Endothelial cell of umbilical vein (primary cell): ENCODE measurements at regions not wholly inside any gene's neighbourhood (a gene's known extent, or its start where the extent isn't known, plus 50 kb on each side); places are given as distances from the start of the nearest gene placed in this dataset.

Source experiments
- BruUV-seq: library from RNA; stranded (reverse); fragments of 400-500 nt; replicated peaks from 2 replicates; lab custom pipeline; 2021; lab: Mats Ljungman, UMichigan
- CTCF ChIA-PET: fragments of 300-600, 350-600 bp; sonication (Branson Sonifier 250); formaldehyde crosslinking; loops from one replicate; lab custom pipeline; 2021; ENCODE audit warnings: antibody characterized with exemption, inconsistent platforms; lab: Charles Lee
- POLR2A ChIA-PET: fragments of 300-600, 350-600 bp; sonication (Branson Sonifier 250); formaldehyde crosslinking; loops from one replicate; lab custom pipeline; 2021; ENCODE audit warnings: antibody characterized with exemption, inconsistent platforms; lab: Charles Lee
- DNase-seq: peaks from one replicate; pipeline ENCODE4 v3.0.0-alpha.2; 2011; ENCODE audit warnings: low read depth, low spot score
- FAIRE-seq: peaks from 2 replicates; lab custom pipeline; 2011; peaks lifted over from hg19 to GRCh38; lab: Jason Lieb, UNC
- H2AFZ ChIP-seq: 2 replicates; pipeline ENCODE4 v1.6.0; 2012; ENCODE audit warnings: low read depth, low read length, control low read depth, inconsistent platforms
- H3K27ac ChIP-seq: 2 replicates; pipeline ENCODE4 v1.5.1; 2011; ENCODE audit warnings: low read depth, mild to moderate bottlenecking, control low read depth, low read length, moderate library complexity; ENCODE audit not compliant: insufficient read depth
- H3K27me3 ChIP-seq, 2 experiments: 2 replicates each; pipeline versions ENCODE4 v1.6.0 to v1.6.1; 2011; ENCODE audit warnings: low read length in 2 of 2, mixed read lengths in 1 of 2; ENCODE audit not compliant: control insufficient read depth in 2 of 2, insufficient read depth in 2 of 2
- H3K36me3 ChIP-seq, 2 experiments: 2 replicates in 1 of 2; 3 replicates in 1 of 2; pipeline ENCODE4 v1.5.1; 2011; ENCODE audit warnings: low read length in 2 of 2, mild to moderate bottlenecking in 1 of 2, moderate library complexity in 1 of 2; ENCODE audit not compliant: control insufficient read depth in 2 of 2, insufficient read depth in 2 of 2; ENCODE audit errors: extremely low read depth in 1 of 2
- H3K4me1 ChIP-seq: 3 replicates; pipeline ENCODE4 v1.5.1; 2011; ENCODE audit warnings: mild to moderate bottlenecking, low read length; ENCODE audit not compliant: control insufficient read depth, insufficient read depth; ENCODE audit errors: extremely low read depth
- H3K4me2 ChIP-seq: 2 replicates; pipeline ENCODE4 v1.6.1; 2011; ENCODE audit warnings: low read length, control low read depth, mixed read lengths; ENCODE audit not compliant: insufficient read depth
- H3K4me3 ChIP-seq, 3 experiments: fragments of 200-600 bp in 1 of 3; sonication (generic), shearing (Covaris generic) in 1 of 3; replicated peaks in 1 of 3; 2 replicates each; pipeline ENCODE4 v1.5.1; 2011 to 2016; ENCODE audit warnings: control low read depth in 3 of 3, low read length in 3 of 3, mild to moderate bottlenecking in 2 of 3, inconsistent platforms in 1 of 3, low read depth in 1 of 3, moderate library complexity in 1 of 3; ENCODE audit not compliant: insufficient read depth in 1 of 3
- H3K79me2 ChIP-seq: 2 replicates; pipeline ENCODE4 v1.6.0; 2012; ENCODE audit warnings: low read length, inconsistent platforms; ENCODE audit not compliant: control insufficient read depth, insufficient read depth
- H3K9ac ChIP-seq: replicated peaks from 2 replicates; pipeline ENCODE3; 2011; ENCODE audit warnings: low read length, control low read depth; ENCODE audit not compliant: insufficient read depth; ENCODE audit errors: extremely low read depth
- H3K9me1 ChIP-seq: replicated peaks from 3 replicates; pipeline ENCODE4 v1.6.0; 2011; ENCODE audit warnings: mild to moderate bottlenecking, low read length; ENCODE audit not compliant: control insufficient read depth, insufficient read depth; ENCODE audit errors: extremely low read depth
- H3K9me3 ChIP-seq: replicated peaks from 2 replicates; pipeline ENCODE4 v1.5.1; 2012; ENCODE audit warnings: low read length, inconsistent platforms; ENCODE audit not compliant: control insufficient read depth, insufficient read depth
- H4K20me1 ChIP-seq: replicated peaks from 2 replicates; pipeline ENCODE3; 2011; ENCODE audit warnings: mild to moderate bottlenecking, low read length; ENCODE audit not compliant: control insufficient read depth, insufficient read depth; ENCODE audit errors: extremely low read depth
- EZH2 ChIP-seq: IDR thresholded peaks from 2 replicates; pipeline ENCODE4 v1.6.1; 2012; ENCODE audit warnings: borderline replicate concordance, low read depth, mild to moderate bottlenecking, moderate library complexity, low read length, inconsistent platforms; ENCODE audit not compliant: severe bottlenecking
- FOS ChIP-seq: IDR thresholded peaks from 2 replicates; pipeline ENCODE4 v1.6.1; 2011; ENCODE audit warnings: mild to moderate bottlenecking, low read length, moderate library complexity, borderline replicate concordance; ENCODE audit not compliant: insufficient read depth
- GATA2 ChIP-seq: IDR thresholded peaks from 2 replicates; pipeline ENCODE4 v1.7.0; 2011; ENCODE audit warnings: low read depth, mild to moderate bottlenecking, moderate library complexity, mixed read lengths, low read length; ENCODE audit not compliant: insufficient read length, insufficient read depth
- JUN ChIP-seq: IDR thresholded peaks from 2 replicates; pipeline ENCODE4 v1.6.1; 2011; ENCODE audit warnings: borderline replicate concordance, low read depth; ENCODE audit not compliant: insufficient read length, insufficient read depth
- MAX ChIP-seq: IDR thresholded peaks from 2 replicates; pipeline ENCODE4 v1.6.1; 2011; ENCODE audit not compliant: insufficient read depth, insufficient read length
- MYC ChIP-seq: IDR thresholded peaks from one replicate; pipeline ENCODE4 v1.6.1; 2011; ENCODE audit warnings: mild to moderate bottlenecking, low read depth, low read length
- POLR2A ChIP-seq: IDR thresholded peaks from 2 replicates; pipeline ENCODE4 v1.6.1; 2012; ENCODE audit warnings: low read depth, mild to moderate bottlenecking, control low read depth, low read length
- POLR2AphosphoS5 ChIP-seq: IDR thresholded peaks from 2 replicates; pipeline ENCODE4 v1.6.1; 2012; ENCODE audit warnings: low read depth, mild to moderate bottlenecking, control low read depth, low read length, moderate library complexity; ENCODE audit not compliant: insufficient read depth
- dilution Hi-C: fragments of 300-500 bp; cut with MboI; formaldehyde crosslinking; loops from one replicate; pipeline ENCODE4 v1.15.0; 2019; ENCODE audit warnings: low sequenced_read_pairs; ENCODE audit not compliant: extremely low pct_ligation_motif_present
- intact Hi-C: fragments of 100-400 bp; cut with micrococcal nuclease; formaldehyde crosslinking; loops from one replicate; pipeline ENCODE4 v1.10.0; 2022
- TF ChIP-seq, protein P1 (sequence below), 2 donors: IDR thresholded peaks; 1 replicate in 1 of 2; 2 replicates in 1 of 2; pipeline ENCODE4 v1.5.1; 2011; ENCODE audit warnings: low read length in 2 of 2, mild to moderate bottlenecking in 2 of 2, moderate library complexity in 2 of 2, control low read depth in 1 of 2, inconsistent platforms in 1 of 2, low read depth in 1 of 2; ENCODE audit not compliant: insufficient read depth in 1 of 2; ENCODE audit errors: extremely low read depth in 1 of 2

DNA sequence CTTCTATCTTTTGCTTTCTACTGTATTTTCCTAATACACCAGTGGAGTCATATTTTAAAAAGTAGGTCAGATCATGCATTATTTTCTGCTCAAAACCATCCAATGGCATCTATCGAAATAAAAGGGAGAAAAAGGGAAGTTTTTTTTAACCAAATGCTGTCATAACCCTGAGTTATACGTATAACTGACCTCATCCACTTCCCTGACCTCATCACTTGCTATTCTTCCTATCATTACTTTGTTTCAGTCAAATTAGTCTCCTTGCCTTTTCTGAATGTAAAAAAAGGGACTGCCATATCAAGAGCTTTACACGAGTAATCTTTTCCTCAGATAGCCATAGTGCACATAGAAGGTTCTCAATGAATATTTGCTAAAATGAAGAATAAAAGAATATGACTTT lies 1383.6 kb downstream of the ZPLD1 start:
- no peak for DNase-seq
- Histone ChIP-seq H3K27me3 (no peaks in the 10 kb centered on the region), H3K9me1 (no peaks in the 10 kb centered on the region), H2AFZ (no peak overlapping the region), H3K4me3 (no peak overlapping the region), H3K36me3 (no peaks in the 10 kb centered on the region), H3K27ac (no peak overlapping the region), H3K9ac (no peak overlapping the region), H3K4me1 (no peaks in the 10 kb centered on the region), H3K79me2 (no peaks in the 10 kb centered on the region), H4K20me1 (no peaks in the 10 kb centered on the region), H3K4me2 (no peak overlapping the region), H3K9me3 (no peaks in the 10 kb centered on the region)
- intact Hi-C loops (no loop called here), dilution Hi-C loops (no loop called here)
- POLR2A ChIA-PET: no interaction called here
- no TSS peak for BruUV-seq
- CTCF ChIA-PET: no interaction called here
- TF ChIP-seq GATA2 (no peak), POLR2A (no peak), EZH2 (no peak)
- no peak for FAIRE-seq

DNA sequence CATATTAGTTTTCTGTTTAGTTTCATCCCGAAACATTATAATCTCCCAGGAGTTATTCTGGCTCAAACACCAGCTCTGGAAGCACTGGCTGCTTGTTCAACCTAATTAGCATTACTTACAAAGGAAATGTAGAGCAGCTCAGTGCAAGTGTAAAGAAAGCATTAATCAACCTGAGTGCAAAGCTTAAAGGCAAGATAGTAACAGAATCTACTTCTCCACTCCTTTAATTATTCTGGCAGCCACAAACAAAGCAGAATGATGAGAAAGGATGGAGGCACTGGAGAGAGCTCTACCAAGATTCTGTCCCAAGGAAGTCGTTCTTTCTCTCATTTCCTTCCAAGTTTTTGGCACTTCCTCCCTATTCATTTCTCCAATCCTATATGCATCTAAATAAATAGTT lies 1384.0 kb downstream of the ZPLD1 start:
- H3K27ac ChIP-seq: no peak overlapping the region
- no peak for TF ChIP-seq POLR2AphosphoS5
- no peak for TF ChIP-seq FOS
- TF ChIP-seq GATA2: no peak
- no peak for TF ChIP-seq EZH2
- TF ChIP-seq MYC: no peak
- TF ChIP-seq MAX: no peak
- no peak for TF ChIP-seq JUN
- TF ChIP-seq, protein P1, sequence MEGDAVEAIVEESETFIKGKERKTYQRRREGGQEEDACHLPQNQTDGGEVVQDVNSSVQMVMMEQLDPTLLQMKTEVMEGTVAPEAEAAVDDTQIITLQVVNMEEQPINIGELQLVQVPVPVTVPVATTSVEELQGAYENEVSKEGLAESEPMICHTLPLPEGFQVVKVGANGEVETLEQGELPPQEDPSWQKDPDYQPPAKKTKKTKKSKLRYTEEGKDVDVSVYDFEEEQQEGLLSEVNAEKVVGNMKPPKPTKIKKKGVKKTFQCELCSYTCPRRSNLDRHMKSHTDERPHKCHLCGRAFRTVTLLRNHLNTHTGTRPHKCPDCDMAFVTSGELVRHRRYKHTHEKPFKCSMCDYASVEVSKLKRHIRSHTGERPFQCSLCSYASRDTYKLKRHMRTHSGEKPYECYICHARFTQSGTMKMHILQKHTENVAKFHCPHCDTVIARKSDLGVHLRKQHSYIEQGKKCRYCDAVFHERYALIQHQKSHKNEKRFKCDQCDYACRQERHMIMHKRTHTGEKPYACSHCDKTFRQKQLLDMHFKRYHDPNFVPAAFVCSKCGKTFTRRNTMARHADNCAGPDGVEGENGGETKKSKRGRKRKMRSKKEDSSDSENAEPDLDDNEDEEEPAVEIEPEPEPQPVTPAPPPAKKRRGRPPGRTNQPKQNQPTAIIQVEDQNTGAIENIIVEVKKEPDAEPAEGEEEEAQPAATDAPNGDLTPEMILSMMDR (IDR thresholded peaks at IDR 0.05; ENCODE audit: extremely low read depth in 1 of 2, insufficient read depth in 1 of 2, low read depth in 1 of 2, low read length in 2 of 2): no peak
- no peaks in the 10 kb centered on the region for H3K9me1 ChIP-seq
- no peak for DNase-seq
- dilution Hi-C loops (no loop called here), intact Hi-C loops (no loop called here)
- no peaks in the 10 kb centered on the region for H3K4me1 ChIP-seq
- no TSS peak for BruUV-seq
- H3K4me3 ChIP-seq: no peak overlapping the region
- no peak overlapping the region for H3K4me2 ChIP-seq
- no peak overlapping the region for H3K9ac ChIP-seq
- no peak for FAIRE-seq
- H3K27me3 ChIP-seq: no peaks in the 10 kb centered on the region
- POLR2A ChIA-PET: no interaction called here
- H4K20me1 ChIP-seq: no peaks in the 10 kb centered on the region
- H2AFZ ChIP-seq: no peak overlapping the region
- CTCF ChIA-PET: no interaction called here
- no peaks in the 10 kb centered on the region for H3K79me2 ChIP-seq
- H3K36me3 ChIP-seq: no peaks in the 10 kb centered on the region
- H3K9me3 ChIP-seq: no peaks in the 10 kb centered on the region
